NB4 (cell line): ENCODE measurements at regions not wholly inside any gene's neighbourhood (a gene's known extent, or its start where the extent isn't known, plus 50 kb on each side); places are given as distances from the start of the nearest gene placed in this dataset.

Experiments
- DNase-seq: peaks from one replicate; pipeline ENCODE4 v3.0.0; 2010; ENCODE audit warnings: low read depth
- H3K4me3 ChIP-seq: one replicate; pipeline ENCODE4 v1.5.1; 2011; ENCODE audit warnings: mild to moderate bottlenecking, low read depth, low read length, moderate library complexity
- MYC ChIP-seq: IDR thresholded peaks from 2 replicates; pipeline ENCODE4 v1.6.1; 2011; ENCODE audit warnings: low read depth, low read length
- POLR2A ChIP-seq: IDR thresholded peaks from 2 replicates; pipeline ENCODE4 v1.6.1; 2011; ENCODE audit warnings: mild to moderate bottlenecking; ENCODE audit not compliant: insufficient read length; ENCODE audit errors: extremely low read depth
- TF ChIP-seq, protein P1 (sequence below): IDR thresholded peaks from one replicate; pipeline ENCODE4 v1.5.1; 2012; ENCODE audit warnings: low read depth, low read length
- TF ChIP-seq, protein P2 (sequence below): IDR thresholded peaks from 2 replicates; pipeline ENCODE4 v1.6.1; 2011; ENCODE audit warnings: low read depth, low read length

DNA sequence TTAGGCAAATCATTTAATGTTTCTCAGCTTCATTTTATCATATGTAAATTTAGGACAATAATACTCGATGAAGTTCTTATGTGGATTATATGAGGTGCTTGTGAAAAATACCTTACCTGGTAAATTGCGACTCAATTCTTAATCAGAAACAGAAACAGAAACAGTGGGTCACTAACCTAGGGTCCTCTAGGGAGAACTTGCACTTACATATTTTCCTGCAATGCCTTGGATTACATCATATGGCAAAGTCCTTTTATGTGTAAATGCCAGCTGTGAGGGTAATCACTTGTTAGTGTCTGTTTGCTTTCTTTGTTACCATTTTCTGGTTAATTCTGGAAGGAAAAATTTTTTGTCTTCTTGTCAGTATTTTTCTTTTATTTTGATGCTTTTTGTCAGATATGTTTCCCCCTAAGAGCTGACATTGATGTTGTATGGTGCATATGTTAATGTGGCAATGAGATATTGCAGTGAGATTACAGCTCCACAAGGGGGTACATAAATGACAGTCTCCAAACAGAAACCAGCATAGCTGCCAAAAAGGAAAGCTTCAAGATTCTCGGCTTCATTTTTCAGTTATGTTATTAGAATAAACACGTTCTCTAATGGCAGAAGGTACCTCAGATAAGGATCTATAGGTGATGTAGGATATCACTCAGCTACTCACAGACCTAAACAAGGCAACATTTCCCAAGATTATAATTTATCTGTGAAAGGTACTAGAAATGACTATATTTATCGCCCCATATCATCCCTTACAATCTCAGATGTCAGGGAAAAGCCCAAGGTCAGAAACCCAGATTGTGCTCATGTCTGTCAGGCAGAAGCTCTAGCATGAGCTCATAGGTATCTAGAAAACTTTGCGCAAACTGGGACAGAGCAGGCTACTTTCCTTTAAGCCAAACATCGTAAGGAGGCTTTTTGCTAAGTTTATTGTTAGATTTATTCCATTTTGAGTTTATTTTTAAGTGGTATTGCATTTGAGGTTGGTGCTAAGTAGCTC lies 119.9 kb downstream of the FASLG start:
- no peak for DNase-seq
- H3K4me3 ChIP-seq: no peak overlapping the region
- TF ChIP-seq MYC: no peak
- TF ChIP-seq, protein P1, sequence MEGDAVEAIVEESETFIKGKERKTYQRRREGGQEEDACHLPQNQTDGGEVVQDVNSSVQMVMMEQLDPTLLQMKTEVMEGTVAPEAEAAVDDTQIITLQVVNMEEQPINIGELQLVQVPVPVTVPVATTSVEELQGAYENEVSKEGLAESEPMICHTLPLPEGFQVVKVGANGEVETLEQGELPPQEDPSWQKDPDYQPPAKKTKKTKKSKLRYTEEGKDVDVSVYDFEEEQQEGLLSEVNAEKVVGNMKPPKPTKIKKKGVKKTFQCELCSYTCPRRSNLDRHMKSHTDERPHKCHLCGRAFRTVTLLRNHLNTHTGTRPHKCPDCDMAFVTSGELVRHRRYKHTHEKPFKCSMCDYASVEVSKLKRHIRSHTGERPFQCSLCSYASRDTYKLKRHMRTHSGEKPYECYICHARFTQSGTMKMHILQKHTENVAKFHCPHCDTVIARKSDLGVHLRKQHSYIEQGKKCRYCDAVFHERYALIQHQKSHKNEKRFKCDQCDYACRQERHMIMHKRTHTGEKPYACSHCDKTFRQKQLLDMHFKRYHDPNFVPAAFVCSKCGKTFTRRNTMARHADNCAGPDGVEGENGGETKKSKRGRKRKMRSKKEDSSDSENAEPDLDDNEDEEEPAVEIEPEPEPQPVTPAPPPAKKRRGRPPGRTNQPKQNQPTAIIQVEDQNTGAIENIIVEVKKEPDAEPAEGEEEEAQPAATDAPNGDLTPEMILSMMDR: no peak
- TF ChIP-seq, protein P2, sequence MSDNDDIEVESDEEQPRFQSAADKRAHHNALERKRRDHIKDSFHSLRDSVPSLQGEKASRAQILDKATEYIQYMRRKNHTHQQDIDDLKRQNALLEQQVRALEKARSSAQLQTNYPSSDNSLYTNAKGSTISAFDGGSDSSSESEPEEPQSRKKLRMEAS: no peak
- no peak for TF ChIP-seq POLR2A

DNA sequence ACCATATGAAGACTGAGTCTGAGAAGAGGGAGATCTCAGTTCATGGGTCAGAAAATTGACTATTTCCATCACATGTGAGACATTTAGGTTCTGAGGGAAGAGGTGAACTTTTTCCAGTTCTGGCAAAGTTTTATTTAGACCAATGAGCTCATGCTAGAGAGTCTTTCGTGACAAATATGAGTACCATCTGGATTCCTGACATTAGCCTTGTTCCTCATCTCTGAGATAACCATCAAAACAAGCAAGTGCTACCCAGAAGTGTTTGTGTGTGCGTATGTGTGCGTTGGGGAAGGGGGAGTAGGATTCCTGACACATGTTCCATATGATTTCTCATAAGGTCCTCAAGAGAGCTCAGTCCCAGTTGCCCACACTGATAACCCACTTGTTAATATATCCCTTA lies 120.6 kb downstream of the FASLG start:
- DNase-seq: no peak
- TF ChIP-seq MYC: no peak
- TF ChIP-seq, protein P1: no peak
- no peak overlapping the region for H3K4me3 ChIP-seq

DNA sequence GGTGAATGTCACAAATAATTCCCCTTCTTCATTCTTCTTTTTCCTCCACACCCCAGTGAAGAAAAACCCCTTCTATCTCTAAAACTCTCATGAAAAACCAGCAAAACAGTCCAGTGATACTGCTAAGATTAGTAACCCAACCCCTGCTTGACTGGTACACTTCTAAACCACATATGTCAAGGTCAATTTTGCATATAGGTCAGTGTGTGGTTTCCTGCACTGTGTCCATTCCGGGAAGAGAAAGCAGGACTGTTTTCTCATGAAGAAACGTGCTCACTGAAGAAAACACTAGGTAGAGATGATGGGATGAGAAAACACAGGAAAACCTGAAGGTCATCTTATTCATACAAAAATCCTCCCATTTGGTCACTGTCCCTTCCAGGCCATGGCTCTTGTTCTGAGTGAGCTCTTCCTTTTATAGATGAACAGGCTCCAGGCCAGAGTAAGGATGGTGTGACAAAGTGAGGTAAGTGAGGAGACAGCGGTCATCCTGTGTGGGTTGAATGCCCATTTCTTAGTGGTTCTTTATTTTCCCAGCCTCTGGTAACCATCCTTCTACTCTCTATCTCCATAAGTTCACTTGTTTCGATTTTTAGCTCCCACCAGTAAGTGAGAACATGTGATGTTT lies 122.7 kb downstream of the FASLG start:
- TF ChIP-seq POLR2A (no peak), MYC (no peak)
- TF ChIP-seq, protein P2: no peak
- TF ChIP-seq, protein P1: no peak
- H3K4me3 ChIP-seq: no peak overlapping the region
- DNase-seq: no peak

DNA sequence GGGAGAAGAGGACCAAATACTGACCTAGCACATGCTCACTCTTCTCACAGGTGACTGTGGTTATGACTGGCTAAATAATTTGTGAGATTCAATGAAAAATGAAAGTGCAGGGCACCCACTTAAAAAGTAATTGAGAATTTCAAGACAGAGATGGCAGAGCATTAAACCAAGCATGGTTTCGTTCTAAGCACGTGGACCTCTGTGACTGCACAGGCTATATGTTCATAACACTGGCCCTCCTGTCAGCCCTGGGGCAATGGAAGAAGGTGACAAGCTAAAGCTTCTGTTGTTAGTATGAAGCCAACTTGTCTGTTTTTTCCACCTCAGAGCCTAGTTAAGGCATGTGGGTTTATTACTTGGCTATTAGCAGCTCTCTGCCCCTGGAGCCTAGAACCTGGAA lies 130.9 kb downstream of the FASLG start:
- TF ChIP-seq MYC (no peak), POLR2A (no peak)
- TF ChIP-seq, protein P2: no peak
- TF ChIP-seq, protein P1: no peak
- DNase-seq: no peak
- no peak overlapping the region for H3K4me3 ChIP-seq

DNA sequence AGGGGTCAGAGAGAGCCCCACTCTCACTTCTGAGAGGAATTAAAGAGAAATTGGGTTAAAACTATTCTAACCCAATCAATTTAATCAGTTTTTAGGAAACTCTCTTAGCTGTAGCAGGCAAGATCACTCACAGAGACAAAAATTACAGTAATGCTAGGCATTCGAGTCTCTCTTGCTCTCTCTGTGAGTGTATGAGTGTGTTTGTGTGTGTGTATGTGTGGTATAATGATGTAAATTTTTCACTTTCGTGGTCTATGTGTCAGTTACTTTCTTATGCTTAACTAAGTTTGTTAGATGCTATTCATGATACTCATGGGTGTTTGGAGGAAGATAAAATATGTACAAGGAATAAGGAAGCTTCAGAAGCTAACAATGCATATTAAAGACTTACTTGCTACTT lies 131.3 kb downstream of the FASLG start:
- H3K4me3 ChIP-seq: no peak overlapping the region
- DNase-seq: no peak
- TF ChIP-seq, protein P1: no peak
- TF ChIP-seq, protein P2: no peak
- TF ChIP-seq POLR2A: no peak
- TF ChIP-seq MYC: no peak
